HepG2 (cell line): ENCODE measurements at regions not wholly inside any gene's neighbourhood (a gene's known extent, or its start where the extent isn't known, plus 50 kb on each side); places are given as distances from the start of the nearest gene placed in this dataset.

Experiments used
- ATAC-seq: fragments of 200-7000 bp; cut with Tn5 transposase; 3 replicates; pipeline ENCODE4 v1.9.1; 2020; ENCODE audit warnings: mild to moderate bottlenecking, moderate library complexity
- BruUV-seq: library from RNA; stranded (reverse); fragments of 400-500 nt; replicated peaks from 2 replicates; lab custom pipeline; 2021; lab: Mats Ljungman, UMichigan
- CTCF ChIA-PET: fragments of 300-600 bp; formaldehyde crosslinking; extraction: SDS; loops from one replicate; lab custom pipeline; 2021; ENCODE audit warnings: low total read pairs, inconsistent platforms, low intra/inter-chr PET ratio; lab: Yijun Ruan, JAX
- POLR2A ChIA-PET: fragments of 350-600 bp; sonication (Branson Sonifier 250); formaldehyde crosslinking; loops from one replicate; lab custom pipeline; 2020; ENCODE audit warnings: antibody characterized with exemption, inconsistent platforms; lab: Yijun Ruan, JAX
- DNase-seq: peaks from one replicate; pipeline ENCODE4 v3.0.0-alpha.2; 2015; ENCODE audit warnings: low spot score
- FAIRE-seq: peaks from 3 replicates; lab custom pipeline; 2011; peaks lifted over from hg19 to GRCh38; lab: Jason Lieb, UNC
- H2AFZ ChIP-seq: one replicate; pipeline ENCODE4 v1.6.1; 2011; ENCODE audit warnings: low read length, inconsistent platforms
- H3K27ac ChIP-seq: fragments of 300-600 bp; 3 replicates; pipeline ENCODE4 v1.8.0; 2011; ENCODE audit warnings: mixed run types, mild to moderate bottlenecking, mixed read lengths, low read length, inconsistent platforms; ENCODE audit not compliant: insufficient read depth; ENCODE audit errors: extremely low read length
- H3K27me3 ChIP-seq, 2 experiments: fragments of 200-600 bp in 1 of 2; 2 replicates in 1 of 2; 3 replicates in 1 of 2; pipeline versions ENCODE4 v1.6.0 to v1.8.0; 2011; ENCODE audit warnings: low read length in 2 of 2, mild to moderate bottlenecking in 2 of 2, moderate library complexity in 2 of 2, inconsistent platforms in 1 of 2; ENCODE audit not compliant: insufficient read depth in 2 of 2, control insufficient read depth in 1 of 2
- H3K36me3 ChIP-seq, 2 experiments: fragments of 200-600 bp in 1 of 2; replicated peaks in 1 of 2; 2 replicates in 1 of 2; 3 replicates in 1 of 2; pipeline versions ENCODE4 v1.5.1 to v1.8.0; 2011; ENCODE audit warnings: low read length in 2 of 2, inconsistent platforms in 1 of 2; ENCODE audit not compliant: insufficient read depth in 2 of 2, control insufficient read depth in 1 of 2
- H3K4me1 ChIP-seq: 2 replicates; pipeline ENCODE4 v1.5.1; 2012; ENCODE audit warnings: low read length, inconsistent platforms; ENCODE audit not compliant: insufficient read depth
- H3K4me2 ChIP-seq: 2 replicates; pipeline ENCODE4 v1.6.0; 2011; ENCODE audit warnings: low read depth, low read length, inconsistent platforms
- H3K4me3 ChIP-seq, 3 experiments: fragments of 200-600 bp in 1 of 3; sonication (generic), shearing (Covaris generic) in 1 of 3; replicated peaks in 1 of 3; 2 replicates each; pipeline ENCODE4 v1.5.1; 2011 to 2016; ENCODE audit warnings: low read length in 3 of 3, inconsistent platforms in 2 of 3, low read depth in 2 of 3, mild to moderate bottlenecking in 2 of 3, control low read depth in 1 of 3, mixed read lengths in 1 of 3; ENCODE audit not compliant: insufficient read depth in 1 of 3
- H3K79me2 ChIP-seq: one replicate; pipeline ENCODE4 v1.6.1; 2011; ENCODE audit warnings: low read length, inconsistent platforms; ENCODE audit not compliant: insufficient read depth
- H3K9ac ChIP-seq: 2 replicates; pipeline ENCODE4 v1.6.0; 2011; ENCODE audit warnings: mild to moderate bottlenecking, low read depth, low read length, inconsistent platforms; ENCODE audit not compliant: insufficient read depth
- H3K9me3 ChIP-seq: 2 replicates; pipeline ENCODE4 v1.5.1; 2012; ENCODE audit warnings: mild to moderate bottlenecking, low read length
- H4K20me1 ChIP-seq: 2 replicates; pipeline ENCODE4 v1.6.0; 2011; ENCODE audit warnings: inconsistent platforms, mild to moderate bottlenecking, low read length, moderate library complexity; ENCODE audit not compliant: insufficient read depth
- BHLHE40 ChIP-seq: IDR thresholded peaks from 2 replicates; pipeline ENCODE4 v1.6.1; 2011; ENCODE audit warnings: low read length, improper control_type of control experiment
- E2F5 ChIP-seq: sonication (generic); formaldehyde crosslinking; conservative IDR thresholded peaks from 2 replicates; pipeline ENCODE4 v1.4.0; 2020; ENCODE audit warnings: missing genetic modification reagents
- FOSL2 ChIP-seq: sonication (generic); formaldehyde crosslinking; IDR thresholded peaks from 2 replicates; pipeline ENCODE4 v1.4.0; 2020; ENCODE audit warnings: missing genetic modification reagents
- GATA4 ChIP-seq: sonication (generic); IDR thresholded peaks from 2 replicates; pipeline ENCODE4 v1.6.1; 2016; ENCODE audit warnings: antibody characterized with exemption, low read depth, borderline replicate concordance
- GTF3A ChIP-seq: sonication (generic); formaldehyde crosslinking; conservative IDR thresholded peaks from 2 replicates; pipeline ENCODE4 v1.4.0; 2020; ENCODE audit warnings: mild to moderate bottlenecking, missing genetic modification reagents
- HIC2 ChIP-seq: sonication (generic); formaldehyde crosslinking; IDR thresholded peaks from 2 replicates; pipeline ENCODE4 v1.9.0; 2022; ENCODE audit warnings: low read depth, missing genetic modification reagents
- KMT2B ChIP-seq: IDR thresholded peaks from 2 replicates; pipeline ENCODE4 v1.6.1; 2016; ENCODE audit warnings: missing genetic modification reagents, missing compliant biosample characterization
- PAWR ChIP-seq: sonication (generic); formaldehyde crosslinking; IDR thresholded peaks from 2 replicates; pipeline ENCODE4 v1.4.0; 2020; ENCODE audit warnings: missing genetic modification reagents, mild to moderate bottlenecking, borderline replicate concordance
- PHF8 ChIP-seq: sonication (generic); formaldehyde crosslinking; IDR thresholded peaks from 2 replicates; pipeline ENCODE4 v1.5.0; 2020; ENCODE audit warnings: missing genetic modification reagents
- PRDM15 ChIP-seq: sonication (generic); formaldehyde crosslinking; IDR thresholded peaks from 2 replicates; pipeline ENCODE4 v1.4.0; 2020; ENCODE audit warnings: missing genetic modification reagents
- SALL1 ChIP-seq: sonication (generic); formaldehyde crosslinking; IDR thresholded peaks from 2 replicates; pipeline ENCODE4 v1.8.0; 2022; ENCODE audit warnings: mild to moderate bottlenecking, missing genetic modification reagents
- SP5 ChIP-seq: IDR thresholded peaks from 2 replicates; pipeline ENCODE4 v1.6.1; 2016; ENCODE audit warnings: low read depth, borderline replicate concordance
- ZNF160 ChIP-seq: sonication (generic); formaldehyde crosslinking; IDR thresholded peaks from 2 replicates; pipeline ENCODE4 v1.8.0; 2022; ENCODE audit warnings: mild to moderate bottlenecking, inconsistent platforms, missing genetic modification reagents
- ZNF276 ChIP-seq: sonication (generic); formaldehyde crosslinking; IDR thresholded peaks from 2 replicates; pipeline ENCODE4 v1.4.0; 2020; ENCODE audit warnings: mild to moderate bottlenecking, low read depth, missing genetic modification reagents
- ZNF337 ChIP-seq: sonication (generic); formaldehyde crosslinking; IDR thresholded peaks from 2 replicates; pipeline ENCODE4 v1.5.1; 2020; ENCODE audit warnings: missing genetic modification reagents, low read depth, mild to moderate bottlenecking, borderline replicate concordance
- ZNF746 ChIP-seq: sonication (generic); formaldehyde crosslinking; IDR thresholded peaks from 2 replicates; pipeline ENCODE4 v1.8.0; 2022; ENCODE audit warnings: mild to moderate bottlenecking, missing genetic modification reagents
- WGBS: methylation state at CpG from one replicate; pipeline ENCODE4 v1.1.6; 2017; ENCODE audit warnings: low lambda C conversion rate; 5-methylcytosine and 5-hydroxymethylcytosine counted together
- in situ Hi-C: cut with HindIII; loops from 2 replicates; pipeline ENCODE4 v1.10.0; 2017; ENCODE audit warnings: low pct_unique_long_range_greater_than_20kb; ENCODE audit not compliant: extremely low pct_ligation_motif_present
- intact Hi-C: fragments of 100-400 bp; cut with micrococcal nuclease; formaldehyde crosslinking; loops from one replicate; pipeline ENCODE4 v1.10.0; 2022; ENCODE audit not compliant: unreplicated experiment

- no peak for TF ChIP-seq SALL1 (CRISPR knock-in tag)
- TF ChIP-seq BHLHE40: no peak
- TF ChIP-seq ZNF337 (CRISPR knock-in tag): no peak
These were observed 254.1 kb downstream of the LOXHD1 start (continued) for GRCh38 chr18:46402945-46403344.

- no peak overlapping the region for H3K4me3 ChIP-seq
- no peaks in the 10 kb centered on the region for H3K9me3 ChIP-seq
- H3K36me3 ChIP-seq: no peaks in the 10 kb centered on the region
- H2AFZ ChIP-seq: no peak overlapping the region
- no peak overlapping the region for H3K27ac ChIP-seq
- ATAC-seq (no peak), DNase-seq (no peak), FAIRE-seq (no peak)
- H3K27me3 ChIP-seq: peaks cover under 1 to 23% of the 10 kb centered on the region in 2 experiments; a peak in 4 of 5 replicates
- in situ Hi-C loops: no loop called here
- no peaks in the 10 kb centered on the region for H4K20me1 ChIP-seq
- no peak overlapping the region for H3K9ac ChIP-seq
- WGBS: 1% methylated on average over 7 of the region's 9 CpGs
- BruUV-seq: no TSS peak
- POLR2A ChIA-PET: no interaction called here
- no peak overlapping the region for H3K4me2 ChIP-seq
- H3K79me2 ChIP-seq: no peaks in the 10 kb centered on the region
- CTCF ChIA-PET: no interaction called here
- intact Hi-C loops: no loop called here
- no peaks in the 10 kb centered on the region for H3K4me1 ChIP-seq
- no peak for TF ChIP-seq KMT2B (CRISPR knock-in tag)
- TF ChIP-seq PAWR (CRISPR knock-in tag): no peak
- TF ChIP-seq SP5: no peak
- TF ChIP-seq FOSL2 (CRISPR knock-in tag): no peak
- no peak for TF ChIP-seq E2F5
- TF ChIP-seq GATA4: no peak
- TF ChIP-seq GTF3A (CRISPR knock-in tag): no peak
- TF ChIP-seq HIC2 (CRISPR knock-in tag): no peak
- TF ChIP-seq ZNF746 (CRISPR knock-in tag): no peak
- no peak for TF ChIP-seq ZNF276
- TF ChIP-seq ZNF160 (CRISPR knock-in tag): no peak
- no peak for TF ChIP-seq PRDM15 (CRISPR knock-in tag)
- TF ChIP-seq PHF8 (CRISPR knock-in tag): no peak
These were observed 251.0 kb downstream of the LOXHD1 start for GRCh38 chr18:46405832-46406538.
